SK-N-SH (cell line): ENCODE measurements at regions not wholly inside any gene's neighbourhood (a gene's known extent, or its start where the extent isn't known, plus 50 kb on each side); places are given as distances from the start of the nearest gene placed in this dataset.

Experiments
- EZH2phosphoT487 ChIP-seq: fragments of 200-600 bp; sonication (generic); IDR thresholded peaks from 2 replicates; pipeline ENCODE4 v1.6.1; 2017; ENCODE audit warnings: low read depth, mixed run types, mild to moderate bottlenecking, antibody characterized with exemption, moderate library complexity, borderline replicate concordance
- FOXM1 ChIP-seq: IDR thresholded peaks from 2 replicates; pipeline ENCODE4 v1.4.0; 2012; ENCODE audit warnings: low read depth, mild to moderate bottlenecking
- GABPA ChIP-seq: IDR thresholded peaks from 2 replicates; pipeline ENCODE4 v1.4.0; 2012; ENCODE audit warnings: low read depth, mild to moderate bottlenecking
- GATA2 ChIP-seq: sonication (generic); formaldehyde crosslinking; IDR thresholded peaks from 2 replicates; pipeline ENCODE4 v1.5.0; 2020; ENCODE audit warnings: mild to moderate bottlenecking, missing genetic modification reagents
- IRF3 ChIP-seq: fragments of 150-350 bp; IDR thresholded peaks from 2 replicates; pipeline ENCODE4 v1.6.1; 2016; ENCODE audit warnings: mild to moderate bottlenecking, low read depth, low read length
- MAX ChIP-seq: IDR thresholded peaks from 2 replicates; pipeline ENCODE4 v1.4.0; 2012; ENCODE audit warnings: low read depth
- MEF2A ChIP-seq: IDR thresholded peaks from 2 replicates; pipeline ENCODE4 v1.4.0; 2012; ENCODE audit warnings: low read depth, borderline replicate concordance
- POLR2AphosphoS5 ChIP-seq: IDR thresholded peaks from 2 replicates; pipeline ENCODE4 v1.6.1; 2012; ENCODE audit warnings: low read depth, low read length
- RAD21 ChIP-seq: IDR thresholded peaks from 2 replicates; pipeline ENCODE4 v1.6.1; 2012; ENCODE audit warnings: mild to moderate bottlenecking, low read length
- RCOR1 ChIP-seq: fragments of 150-350 bp; IDR thresholded peaks from 2 replicates; pipeline ENCODE4 v1.6.1; 2017; ENCODE audit warnings: antibody characterized with exemption, low read length
- USF1 ChIP-seq: IDR thresholded peaks from 2 replicates; pipeline ENCODE4 v1.4.0; 2012; ENCODE audit warnings: low read depth, borderline replicate concordance
- YY1 ChIP-seq: IDR thresholded peaks from 2 replicates; pipeline ENCODE4 v1.4.0; 2012; ENCODE audit warnings: low read depth, mild to moderate bottlenecking
- TF ChIP-seq, protein P1 (sequence below): IDR thresholded peaks from 2 replicates; pipeline ENCODE4; 2012
- TF ChIP-seq, protein P2 (sequence below): fragments of 200-600 bp; sonication (generic); IDR thresholded peaks from 2 replicates; pipeline ENCODE4 v1.6.1; 2017; ENCODE audit warnings: antibody characterized with exemption, mild to moderate bottlenecking, moderate library complexity

DNA sequence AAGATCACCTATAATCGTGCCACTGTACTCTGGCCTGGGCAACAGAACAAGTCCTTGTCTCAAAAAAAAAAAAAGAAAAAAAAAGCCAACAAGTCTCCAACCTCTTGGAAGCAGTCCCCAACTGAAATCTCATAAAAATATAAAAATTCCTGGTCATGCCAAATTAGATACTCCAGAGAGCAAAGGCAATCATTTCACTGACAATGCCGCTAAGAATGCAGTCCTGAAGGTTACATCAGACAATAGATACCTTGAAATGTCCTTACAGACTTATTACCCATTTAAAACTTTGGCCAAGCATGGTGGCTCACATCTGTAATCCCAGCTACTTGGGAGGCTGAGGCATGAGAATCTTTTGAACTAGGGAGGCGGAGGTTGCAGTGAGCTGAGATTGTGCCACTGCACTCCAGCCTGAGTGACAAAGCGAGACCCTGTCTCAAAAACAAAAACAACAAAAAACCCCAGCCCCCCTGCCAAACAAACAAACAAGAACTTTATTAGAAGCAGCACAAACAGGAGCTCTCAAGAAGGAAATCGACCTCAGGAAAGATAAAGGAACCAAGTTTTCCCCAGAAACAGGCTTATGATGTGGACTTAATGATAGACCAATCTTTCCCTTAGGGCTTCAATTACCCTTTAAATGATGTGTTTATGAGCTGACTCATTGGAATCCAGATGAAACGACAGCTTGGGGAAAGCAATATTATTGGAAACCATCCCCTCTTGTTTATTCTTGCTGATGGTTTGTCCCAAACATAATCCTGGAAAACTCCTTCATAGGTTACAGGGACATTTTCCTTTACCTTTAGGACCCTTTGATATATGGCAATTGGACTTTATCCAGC is 53.1 kb upstream of the XCR1 start:
- no peak for TF ChIP-seq MEF2A
- no peak for TF ChIP-seq RCOR1
- TF ChIP-seq, protein P1, sequence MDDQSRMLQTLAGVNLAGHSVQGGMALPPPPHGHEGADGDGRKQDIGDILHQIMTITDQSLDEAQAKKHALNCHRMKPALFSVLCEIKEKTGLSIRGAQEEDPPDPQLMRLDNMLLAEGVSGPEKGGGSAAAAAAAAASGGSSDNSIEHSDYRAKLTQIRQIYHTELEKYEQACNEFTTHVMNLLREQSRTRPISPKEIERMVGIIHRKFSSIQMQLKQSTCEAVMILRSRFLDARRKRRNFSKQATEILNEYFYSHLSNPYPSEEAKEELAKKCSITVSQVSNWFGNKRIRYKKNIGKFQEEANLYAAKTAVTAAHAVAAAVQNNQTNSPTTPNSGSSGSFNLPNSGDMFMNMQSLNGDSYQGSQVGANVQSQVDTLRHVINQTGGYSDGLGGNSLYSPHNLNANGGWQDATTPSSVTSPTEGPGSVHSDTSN, result no peak
- TF ChIP-seq, protein P2, sequence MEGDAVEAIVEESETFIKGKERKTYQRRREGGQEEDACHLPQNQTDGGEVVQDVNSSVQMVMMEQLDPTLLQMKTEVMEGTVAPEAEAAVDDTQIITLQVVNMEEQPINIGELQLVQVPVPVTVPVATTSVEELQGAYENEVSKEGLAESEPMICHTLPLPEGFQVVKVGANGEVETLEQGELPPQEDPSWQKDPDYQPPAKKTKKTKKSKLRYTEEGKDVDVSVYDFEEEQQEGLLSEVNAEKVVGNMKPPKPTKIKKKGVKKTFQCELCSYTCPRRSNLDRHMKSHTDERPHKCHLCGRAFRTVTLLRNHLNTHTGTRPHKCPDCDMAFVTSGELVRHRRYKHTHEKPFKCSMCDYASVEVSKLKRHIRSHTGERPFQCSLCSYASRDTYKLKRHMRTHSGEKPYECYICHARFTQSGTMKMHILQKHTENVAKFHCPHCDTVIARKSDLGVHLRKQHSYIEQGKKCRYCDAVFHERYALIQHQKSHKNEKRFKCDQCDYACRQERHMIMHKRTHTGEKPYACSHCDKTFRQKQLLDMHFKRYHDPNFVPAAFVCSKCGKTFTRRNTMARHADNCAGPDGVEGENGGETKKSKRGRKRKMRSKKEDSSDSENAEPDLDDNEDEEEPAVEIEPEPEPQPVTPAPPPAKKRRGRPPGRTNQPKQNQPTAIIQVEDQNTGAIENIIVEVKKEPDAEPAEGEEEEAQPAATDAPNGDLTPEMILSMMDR, result no peak
- TF ChIP-seq MAX, result no peak
- no peak for TF ChIP-seq EZH2phosphoT487
- TF ChIP-seq GABPA, result no peak
- TF ChIP-seq IRF3, result no peak
- TF ChIP-seq GATA2, result no peak
- TF ChIP-seq POLR2AphosphoS5, result no peak
- TF ChIP-seq YY1, result no peak
- TF ChIP-seq USF1, result no peak
- TF ChIP-seq RAD21, result no peak
- no peak for TF ChIP-seq FOXM1
